ENCODE measurements at regions not wholly inside any gene's neighbourhood (a gene's known extent, or its start where the extent isn't known, plus 50 kb on each side); places are given as distances from the start of the nearest gene placed in this dataset.

DNA sequence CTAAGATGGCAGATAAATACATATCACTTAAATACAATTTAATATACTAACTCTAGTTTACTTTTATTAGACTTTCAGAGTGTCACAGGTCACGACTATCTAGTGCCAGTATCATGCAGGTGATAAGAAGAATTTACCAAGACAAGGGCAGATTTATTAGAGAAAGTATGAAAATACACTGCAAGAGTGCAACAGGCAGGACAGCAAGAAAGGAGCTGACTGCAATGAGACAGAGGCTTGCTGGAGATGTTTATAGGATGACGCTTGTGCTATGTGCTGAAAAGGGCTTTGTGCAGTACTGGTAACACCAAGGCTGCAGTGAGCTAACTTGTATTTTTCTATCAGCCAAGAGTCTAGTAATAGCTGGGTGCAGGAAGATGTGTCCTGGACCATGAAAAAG lies 96.7 kb upstream of the QRFPR start:
- TF ChIP-seq CTCF (conservative IDR thresholded peaks at IDR 0.05; ENCODE audit: low read length) (no peak), EZH2phosphoT487 (IDR thresholded peaks at IDR 0.05; ENCODE audit: borderline replicate concordance) (no peak)

Data from Loucy (cell line).